ENCODE measurements at regions not wholly inside any gene's neighbourhood (a gene's known extent, or its start where the extent isn't known, plus 50 kb on each side); places are given as distances from the start of the nearest gene placed in this dataset.
"Not testable (repeated sequence)": the region's sequence is repeated elsewhere in the genome, so short reads cannot be mapped to it uniquely, and the experiment has no call there.

DNA sequence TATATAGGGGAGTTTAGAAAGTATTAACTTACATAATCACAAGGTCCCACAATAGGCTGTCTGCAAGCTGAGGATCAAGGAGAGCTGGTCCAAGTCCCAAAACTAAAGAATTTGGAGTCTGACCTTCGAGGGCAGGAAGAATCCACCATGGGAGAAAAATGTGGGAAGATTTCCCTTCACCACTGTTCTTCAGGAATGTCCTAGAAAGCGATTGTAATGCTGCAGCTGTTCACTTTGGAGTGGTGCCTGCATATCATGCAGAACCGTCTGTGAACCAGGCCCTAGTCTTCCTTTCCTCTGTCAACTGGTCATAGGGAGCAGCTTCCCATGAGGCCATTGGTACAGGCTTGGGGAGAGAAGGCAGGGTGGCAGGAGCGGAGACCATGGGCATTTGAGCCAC, 497.9 kb upstream of the ARPP21 start:
- H3K27me3 ChIP-seq (replicated peaks), result no peaks in the 10 kb centered on the region
- no peaks in the 10 kb centered on the region for H3K36me3 ChIP-seq (replicated peaks)
- in situ Hi-C loops (cut with HindIII; ENCODE audit: low pct_ligation_motif_present, low sequenced_read_pairs), result no loop called here
- H3K27ac ChIP-seq, result no peak overlapping the region
- DNase-seq, result no peak
- TF ChIP-seq, protein P1, sequence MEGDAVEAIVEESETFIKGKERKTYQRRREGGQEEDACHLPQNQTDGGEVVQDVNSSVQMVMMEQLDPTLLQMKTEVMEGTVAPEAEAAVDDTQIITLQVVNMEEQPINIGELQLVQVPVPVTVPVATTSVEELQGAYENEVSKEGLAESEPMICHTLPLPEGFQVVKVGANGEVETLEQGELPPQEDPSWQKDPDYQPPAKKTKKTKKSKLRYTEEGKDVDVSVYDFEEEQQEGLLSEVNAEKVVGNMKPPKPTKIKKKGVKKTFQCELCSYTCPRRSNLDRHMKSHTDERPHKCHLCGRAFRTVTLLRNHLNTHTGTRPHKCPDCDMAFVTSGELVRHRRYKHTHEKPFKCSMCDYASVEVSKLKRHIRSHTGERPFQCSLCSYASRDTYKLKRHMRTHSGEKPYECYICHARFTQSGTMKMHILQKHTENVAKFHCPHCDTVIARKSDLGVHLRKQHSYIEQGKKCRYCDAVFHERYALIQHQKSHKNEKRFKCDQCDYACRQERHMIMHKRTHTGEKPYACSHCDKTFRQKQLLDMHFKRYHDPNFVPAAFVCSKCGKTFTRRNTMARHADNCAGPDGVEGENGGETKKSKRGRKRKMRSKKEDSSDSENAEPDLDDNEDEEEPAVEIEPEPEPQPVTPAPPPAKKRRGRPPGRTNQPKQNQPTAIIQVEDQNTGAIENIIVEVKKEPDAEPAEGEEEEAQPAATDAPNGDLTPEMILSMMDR (IDR thresholded peaks at IDR 0.05; ENCODE audit: low read depth, low read length, missing control alignments), result no peak
- H3K4me3 ChIP-seq (ENCODE audit: low read depth, low read length), result no peak overlapping the region

GRCh38 chr3:35144011-35144410, 495.3 kb upstream of the ARPP21 start:
- Histone ChIP-seq H3K36me3 (replicated peaks) (no peaks in the 10 kb centered on the region), H3K27me3 (replicated peaks) (no peaks in the 10 kb centered on the region), H3K4me3 (ENCODE audit: low read depth, low read length) (no peak overlapping the region), H3K27ac (no peak overlapping the region)
- TF ChIP-seq, protein P1 (IDR thresholded peaks at IDR 0.05; ENCODE audit: low read depth, low read length, missing control alignments), result no peak
- in situ Hi-C loops (cut with HindIII; ENCODE audit: low pct_ligation_motif_present, low sequenced_read_pairs), result no loop called here
- DNase-seq, result no peak

DNA sequence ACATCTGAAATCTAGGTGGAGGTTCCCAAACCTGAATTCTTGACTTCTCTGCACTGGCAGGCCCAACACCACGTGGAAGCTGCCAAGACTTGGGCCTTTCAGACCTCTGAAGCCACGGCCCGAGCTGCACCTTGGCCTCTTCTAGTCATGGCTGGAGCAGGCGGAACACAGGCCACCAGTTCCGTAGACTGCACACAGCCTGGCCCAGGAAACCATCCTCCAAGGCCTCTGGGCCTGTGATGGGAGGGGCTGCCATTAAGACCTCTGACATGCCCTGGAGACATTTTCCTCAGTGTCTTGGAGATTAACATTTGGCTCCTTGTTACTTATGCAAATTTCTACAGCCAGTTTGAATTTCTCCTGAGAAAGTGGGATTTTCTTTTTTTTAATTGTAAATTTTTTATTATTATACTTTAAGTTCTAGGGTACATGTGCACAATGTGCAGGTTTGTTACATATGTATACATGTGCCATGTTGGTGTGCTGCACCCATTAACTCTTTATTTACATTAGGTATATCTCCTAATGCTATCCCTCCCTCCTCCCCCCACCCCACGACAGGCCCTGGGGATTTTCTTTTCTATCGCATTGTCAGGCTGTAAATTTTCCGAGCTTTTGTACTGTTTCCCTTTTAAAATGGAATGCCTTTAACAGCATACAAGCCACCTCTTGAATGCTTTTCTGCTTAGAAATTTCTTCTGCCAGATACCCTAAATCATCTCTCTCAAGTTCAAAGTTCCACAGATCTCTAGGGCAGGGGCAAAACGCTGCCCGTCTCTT, 492.9 kb upstream of the ARPP21 start:
- H3K27me3 ChIP-seq (replicated peaks); H3K36me3 ChIP-seq (replicated peaks); DNase-seq; in situ Hi-C loops (cut with HindIII; ENCODE audit: low pct_ligation_motif_present, low sequenced_read_pairs); H3K27ac ChIP-seq; H3K4me3 ChIP-seq (ENCODE audit: low read depth, low read length): not testable (repeated sequence)

DNA sequence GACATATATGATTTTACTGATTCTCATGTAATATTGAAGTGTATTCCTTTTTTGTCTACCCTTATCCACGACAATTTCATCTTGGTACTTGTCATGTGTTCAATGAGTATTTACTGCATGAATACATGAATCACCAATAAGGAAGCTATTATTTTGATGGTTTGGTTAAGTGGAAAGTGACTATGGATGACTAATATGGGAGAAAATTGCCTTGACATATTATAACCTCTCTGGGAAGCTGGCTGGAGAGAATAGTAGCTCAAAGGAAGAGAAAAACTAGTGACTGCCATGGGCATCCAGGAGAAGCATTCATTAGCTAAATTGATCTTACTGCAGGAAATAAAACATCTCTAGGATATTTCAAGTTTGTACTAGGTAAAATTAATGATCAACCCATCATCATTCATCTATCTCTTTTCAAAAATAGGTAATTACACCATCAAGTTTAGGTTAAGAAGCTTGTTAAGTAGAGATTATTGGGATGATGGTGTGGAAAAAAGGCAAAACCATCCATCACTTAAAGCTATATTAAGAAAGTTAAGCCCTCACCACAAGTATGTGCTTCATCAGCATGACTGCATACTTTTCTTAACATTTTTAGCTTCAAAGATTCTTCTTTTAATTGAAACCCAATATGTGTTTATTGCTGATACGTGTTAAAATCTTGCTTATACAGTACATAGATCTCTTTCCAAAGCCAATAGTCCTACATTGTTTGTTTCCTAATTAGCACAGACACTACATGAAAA, 455.2 kb upstream of the ARPP21 start:
- peak; percentile 22 for DNase-seq
- H3K4me3 ChIP-seq (ENCODE audit: low read depth, low read length), result no peak overlapping the region
- in situ Hi-C loops (cut with HindIII; ENCODE audit: low pct_ligation_motif_present, low sequenced_read_pairs), result no loop called here
- no peaks in the 10 kb centered on the region for H3K27me3 ChIP-seq (replicated peaks)
- peak overlapping the region; percentile 31 for H3K27ac ChIP-seq
- no peaks in the 10 kb centered on the region for H3K36me3 ChIP-seq (replicated peaks)
- TF ChIP-seq, protein P1 (IDR thresholded peaks at IDR 0.05; ENCODE audit: low read depth, low read length, missing control alignments), result no peak

GRCh38 chr3:35184775-35185174, 454.6 kb upstream of the ARPP21 start:
- Histone ChIP-seq H3K4me3 (ENCODE audit: low read depth, low read length) (no peak overlapping the region), H3K36me3 (replicated peaks) (no peaks in the 10 kb centered on the region), H3K27me3 (replicated peaks) (no peaks in the 10 kb centered on the region), H3K27ac (peak overlapping the region; percentile 31)
- DNase-seq, result peak; percentile 76
- TF ChIP-seq, protein P1 (IDR thresholded peaks at IDR 0.05; ENCODE audit: low read depth, low read length, missing control alignments), result no peak
- in situ Hi-C loops (cut with HindIII; ENCODE audit: low pct_ligation_motif_present, low sequenced_read_pairs), result no loop called here

DNA sequence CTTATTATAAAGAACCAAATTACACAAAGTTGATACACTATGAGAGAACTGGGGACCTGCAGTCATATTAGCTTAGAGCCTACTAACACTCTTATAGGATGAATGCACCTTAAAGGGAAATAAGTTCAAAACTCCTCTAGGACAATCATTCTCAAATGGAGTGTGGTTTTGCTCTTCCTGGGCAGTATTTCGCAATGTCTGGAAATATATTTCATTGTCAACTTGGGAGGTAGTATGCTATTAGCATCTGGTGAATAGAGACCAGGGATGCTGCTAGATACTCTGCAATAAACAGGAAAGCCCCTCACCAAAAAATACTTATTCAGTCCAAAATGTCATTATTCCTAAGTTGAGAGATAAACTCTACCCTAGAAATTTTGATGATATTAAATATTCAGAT, 451.4 kb upstream of the ARPP21 start:
- in situ Hi-C loops (cut with HindIII; ENCODE audit: low pct_ligation_motif_present, low sequenced_read_pairs), result no loop called here
- Histone ChIP-seq H3K36me3 (replicated peaks) (no peaks in the 10 kb centered on the region), H3K27ac (no peak overlapping the region), H3K4me3 (ENCODE audit: low read depth, low read length) (no peak overlapping the region), H3K27me3 (replicated peaks) (no peaks in the 10 kb centered on the region)
- DNase-seq, result no peak
- TF ChIP-seq, protein P1 (IDR thresholded peaks at IDR 0.05; ENCODE audit: low read depth, low read length, missing control alignments), result no peak

All from brain microvascular endothelial cell (primary cell).